Smooth muscle cell (in vitro differentiated cells): ENCODE measurements at regions not wholly inside any gene's neighbourhood (a gene's known extent, or its start where the extent isn't known, plus 50 kb on each side); places are given as distances from the start of the nearest gene placed in this dataset.
A peak's percentile ranks its signal among the peaks of the same experiment; 100 is the strongest.

ENCODE experiments used
- DNase-seq: peaks from one replicate; lab custom pipeline; 2025; ENCODE audit not compliant: unreplicated experiment; lab: John Stamatoyannopoulos, UW
- H2AFZ ChIP-seq: fragments of 200-600 bp; sonication (generic); 2 replicates; pipeline ENCODE4 v1.6.0; 2016; ENCODE audit warnings: antibody characterized with exemption, low read depth, mild to moderate bottlenecking
- H3F3A ChIP-seq: fragments of 200-600 bp; sonication (generic); 2 replicates; pipeline ENCODE4 v1.6.0; 2017; ENCODE audit warnings: antibody characterized with exemption, low read depth
- H3K27ac ChIP-seq: fragments of 200-600 bp; sonication (generic); 2 replicates; pipeline ENCODE4 v1.5.1; 2016; ENCODE audit warnings: low read depth, mild to moderate bottlenecking
- H3K27me3 ChIP-seq: fragments of 200-600 bp; sonication (generic); 2 replicates; pipeline ENCODE4 v1.6.1; 2016; ENCODE audit warnings: low read depth, mild to moderate bottlenecking
- H3K36me3 ChIP-seq: fragments of 200-600 bp; sonication (generic); 2 replicates; pipeline ENCODE4 v1.5.1; 2016; ENCODE audit warnings: low read depth
- H3K4me1 ChIP-seq: fragments of 200-600 bp; sonication (generic); 2 replicates; pipeline ENCODE4 v1.5.1; 2016; ENCODE audit warnings: low read depth
- H3K4me2 ChIP-seq: fragments of 200-600 bp; sonication (generic); 2 replicates; pipeline ENCODE4 v1.6.0; 2016; ENCODE audit warnings: mild to moderate bottlenecking
- H3K4me3 ChIP-seq: fragments of 200-600 bp; sonication (generic); 2 replicates; pipeline ENCODE4 v1.5.1; 2016; ENCODE audit warnings: mild to moderate bottlenecking
- H3K79me2 ChIP-seq: fragments of 200-600 bp; sonication (generic); 2 replicates; pipeline ENCODE4 v1.6.0; 2016; ENCODE audit warnings: low read depth, mild to moderate bottlenecking
- H3K9ac ChIP-seq: fragments of 200-600 bp; sonication (generic); 2 replicates; pipeline ENCODE4 v1.6.0; 2016; ENCODE audit warnings: low read depth
- H3K9me3 ChIP-seq: fragments of 200-600 bp; sonication (generic); replicated peaks from 2 replicates; pipeline ENCODE4 v1.5.1; 2016; ENCODE audit warnings: low read depth
- H4K20me1 ChIP-seq: fragments of 200-600 bp; sonication (generic); 2 replicates; pipeline ENCODE4 v1.6.0; 2016; ENCODE audit warnings: low read depth
- WGBS: methylation state at CpG from one replicate; pipeline ENCODE4 v1.1.7; 2016; ENCODE audit warnings: low lambda C conversion rate; 5-methylcytosine and 5-hydroxymethylcytosine counted together
- TF ChIP-seq, protein P1 (sequence below): fragments of 200-600 bp; sonication (generic); IDR thresholded peaks from 2 replicates; pipeline ENCODE4 v1.5.1; 2017; ENCODE audit warnings: borderline replicate concordance, mild to moderate bottlenecking, antibody characterized with exemption; ENCODE audit not compliant: insufficient read depth, poor library complexity, severe bottlenecking

DNA sequence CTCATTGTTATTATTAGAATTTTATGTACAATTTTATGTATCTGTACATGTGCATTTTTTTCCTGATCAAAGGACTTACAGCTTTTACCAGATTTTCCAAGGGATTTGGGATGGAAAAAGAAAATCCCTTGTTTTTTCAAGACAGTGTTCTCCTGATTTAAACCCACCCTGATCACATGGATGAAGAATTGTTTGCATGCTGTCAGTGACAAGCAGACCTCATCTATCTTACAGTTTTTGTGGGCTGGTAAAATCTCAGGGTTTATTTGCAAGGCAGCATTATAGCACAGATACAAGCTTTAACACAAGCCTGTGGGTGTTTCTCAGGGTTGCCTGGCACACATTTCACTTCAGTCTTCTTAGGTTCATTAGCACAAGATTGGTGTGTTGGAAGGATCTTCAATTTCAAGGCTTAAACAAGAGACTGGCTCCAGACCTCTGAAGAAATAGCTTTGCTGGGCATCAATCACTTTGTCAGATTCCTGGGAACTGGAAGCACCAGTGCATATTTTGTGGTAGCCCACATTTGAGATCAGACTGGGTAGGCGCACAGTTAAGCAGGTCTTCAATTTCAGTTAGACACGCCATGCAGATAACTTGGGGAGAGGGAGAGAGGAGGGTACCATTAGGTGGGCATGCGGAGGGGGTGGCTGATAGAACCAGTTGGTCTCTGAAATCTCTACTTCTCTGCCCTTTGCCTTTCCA lies 118.0 kb downstream of the TBX5 start:
- no peaks in the 10 kb centered on the region for H3K9me3 ChIP-seq
- 41% methylated on average over 3 of the region's 3 CpGs for WGBS
- H3K27me3 ChIP-seq: peaks cover 9% of the 10 kb centered on the region
- H3K79me2 ChIP-seq: no peaks in the 10 kb centered on the region
- no peaks in the 10 kb centered on the region for H3K36me3 ChIP-seq
- H3K4me2 ChIP-seq: peak overlapping the region; percentile 0
- no peak overlapping the region for H3K9ac ChIP-seq
- H3F3A ChIP-seq: no peaks in the 10 kb centered on the region
- no peaks in the 10 kb centered on the region for H4K20me1 ChIP-seq
- no peak overlapping the region for H3K4me3 ChIP-seq
- no peak overlapping the region for H2AFZ ChIP-seq
- DNase-seq: no peak
- H3K4me1 ChIP-seq: no peaks in the 10 kb centered on the region
- peak overlapping the region; percentile 46 for H3K27ac ChIP-seq
- TF ChIP-seq, protein P1, sequence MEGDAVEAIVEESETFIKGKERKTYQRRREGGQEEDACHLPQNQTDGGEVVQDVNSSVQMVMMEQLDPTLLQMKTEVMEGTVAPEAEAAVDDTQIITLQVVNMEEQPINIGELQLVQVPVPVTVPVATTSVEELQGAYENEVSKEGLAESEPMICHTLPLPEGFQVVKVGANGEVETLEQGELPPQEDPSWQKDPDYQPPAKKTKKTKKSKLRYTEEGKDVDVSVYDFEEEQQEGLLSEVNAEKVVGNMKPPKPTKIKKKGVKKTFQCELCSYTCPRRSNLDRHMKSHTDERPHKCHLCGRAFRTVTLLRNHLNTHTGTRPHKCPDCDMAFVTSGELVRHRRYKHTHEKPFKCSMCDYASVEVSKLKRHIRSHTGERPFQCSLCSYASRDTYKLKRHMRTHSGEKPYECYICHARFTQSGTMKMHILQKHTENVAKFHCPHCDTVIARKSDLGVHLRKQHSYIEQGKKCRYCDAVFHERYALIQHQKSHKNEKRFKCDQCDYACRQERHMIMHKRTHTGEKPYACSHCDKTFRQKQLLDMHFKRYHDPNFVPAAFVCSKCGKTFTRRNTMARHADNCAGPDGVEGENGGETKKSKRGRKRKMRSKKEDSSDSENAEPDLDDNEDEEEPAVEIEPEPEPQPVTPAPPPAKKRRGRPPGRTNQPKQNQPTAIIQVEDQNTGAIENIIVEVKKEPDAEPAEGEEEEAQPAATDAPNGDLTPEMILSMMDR: no peak

DNA sequence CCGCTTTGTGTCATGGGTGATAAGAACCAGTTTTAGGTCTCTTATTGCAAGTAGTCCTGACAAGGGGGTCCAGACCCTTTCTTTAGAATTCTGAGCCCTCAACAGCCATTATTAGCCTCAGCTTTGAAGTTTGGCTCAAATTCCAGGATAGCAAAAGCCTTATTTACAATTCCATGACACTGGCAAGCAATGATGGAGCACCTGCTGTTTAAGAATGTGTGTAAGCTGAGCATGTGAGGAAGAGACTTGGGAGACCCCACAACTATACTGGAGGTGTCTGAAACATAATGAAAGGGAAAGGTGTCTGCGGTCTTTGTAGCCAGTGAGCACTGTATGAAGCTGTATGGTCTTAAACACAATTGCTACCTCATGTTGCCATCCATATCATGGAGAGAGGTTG lies 119.8 kb downstream of the TBX5 start:
- H3K36me3 ChIP-seq: no peaks in the 10 kb centered on the region

DNA sequence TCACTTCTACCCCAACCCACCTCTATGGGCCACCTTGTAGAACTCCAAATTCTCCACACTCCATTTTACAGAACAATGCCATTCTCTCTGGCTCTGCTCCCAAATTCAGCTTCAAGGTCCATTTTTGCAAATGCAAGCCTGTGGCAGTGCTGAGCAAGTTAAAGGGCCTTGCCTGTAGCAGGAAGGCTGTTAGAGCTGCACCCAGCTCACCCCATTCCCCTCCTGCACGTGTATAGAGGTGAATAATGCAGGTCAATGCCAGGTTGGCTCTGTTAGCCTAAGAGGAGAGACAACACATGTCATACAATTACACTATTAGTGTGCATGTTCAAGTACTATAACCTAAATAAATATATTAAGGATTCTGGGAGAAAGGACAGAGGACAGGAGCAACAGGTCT lies 120.4 kb downstream of the TBX5 start:
- no peak overlapping the region for H3K9ac ChIP-seq
- H2AFZ ChIP-seq: no peak overlapping the region
- no peak overlapping the region for H3K4me3 ChIP-seq
- no peaks in the 10 kb centered on the region for H3K9me3 ChIP-seq
- TF ChIP-seq, protein P1: no peak
- no peak overlapping the region for H3K27ac ChIP-seq
- H4K20me1 ChIP-seq: no peaks in the 10 kb centered on the region
- H3F3A ChIP-seq: no peaks in the 10 kb centered on the region
- WGBS: 39% methylated on average over 1 of the region's 1 CpG
- H3K27me3 ChIP-seq: peaks cover 9% of the 10 kb centered on the region
- H3K4me1 ChIP-seq: no peaks in the 10 kb centered on the region
- no peak for DNase-seq
- H3K4me2 ChIP-seq: no peak overlapping the region
- H3K79me2 ChIP-seq: no peaks in the 10 kb centered on the region
- no peaks in the 10 kb centered on the region for H3K36me3 ChIP-seq

More for the DNA sequence above, 119.8 kb downstream of the TBX5 start:
- no peaks in the 10 kb centered on the region for H3K79me2 ChIP-seq
- no peak overlapping the region for H3K9ac ChIP-seq
- no peak overlapping the region for H3K4me3 ChIP-seq
- 70% methylated on average over 2 of the region's 2 CpGs for WGBS
- no peaks in the 10 kb centered on the region for H3K4me1 ChIP-seq
- DNase-seq: no peak
- no peaks in the 10 kb centered on the region for H3F3A ChIP-seq
- no peaks in the 10 kb centered on the region for H4K20me1 ChIP-seq
- H3K27ac ChIP-seq: no peak overlapping the region
- TF ChIP-seq, protein P1: no peak
- H2AFZ ChIP-seq: no peak overlapping the region
- peaks cover 9% of the 10 kb centered on the region for H3K27me3 ChIP-seq
- H3K9me3 ChIP-seq: no peaks in the 10 kb centered on the region
- no peak overlapping the region for H3K4me2 ChIP-seq

DNA sequence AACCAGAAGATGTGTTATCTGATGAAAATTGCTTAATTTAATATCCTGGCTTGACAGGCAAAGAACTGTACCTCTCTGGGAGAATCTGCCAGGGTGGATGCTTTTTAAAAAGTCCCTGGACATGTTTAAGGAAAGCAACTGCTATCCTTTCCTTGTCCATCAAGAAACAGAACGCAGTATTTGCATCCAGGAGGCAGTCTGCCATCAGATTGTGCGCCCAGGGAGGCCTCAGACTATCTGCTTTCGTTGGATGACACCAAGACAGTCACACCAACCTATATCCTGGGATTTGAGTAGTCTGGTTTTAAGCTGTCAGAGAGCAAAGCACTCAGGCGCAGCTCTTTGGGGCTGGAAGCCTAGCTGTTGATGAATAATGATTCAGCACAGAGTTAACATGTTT lies 121.9 kb downstream of the TBX5 start:
- Histone ChIP-seq H3K4me2 (no peak overlapping the region), H3K9ac (no peak overlapping the region), H3K9me3 (no peaks in the 10 kb centered on the region), H3K79me2 (no peaks in the 10 kb centered on the region), H4K20me1 (no peaks in the 10 kb centered on the region), H3K27ac (no peak overlapping the region), H2AFZ (no peak overlapping the region), H3K4me1 (no peaks in the 10 kb centered on the region), H3F3A (no peaks in the 10 kb centered on the region), H3K4me3 (no peak overlapping the region), H3K27me3 (peaks cover 9% of the 10 kb centered on the region), H3K36me3 (no peaks in the 10 kb centered on the region)
- WGBS: 24% methylated on average over 4 of the region's 4 CpGs
- DNase-seq: no peak
- TF ChIP-seq, protein P1: no peak
